Upper lobe of left lung (tissue), 4 donors: ENCODE measurements at regions not wholly inside any gene's neighbourhood (a gene's known extent, or its start where the extent isn't known, plus 50 kb on each side); places are given as distances from the start of the nearest gene placed in this dataset.

ENCODE experiments used
- POLR2A ChIP-seq, 4 donors: fragments of 450-650 bp; IDR thresholded peaks; one replicate each; pipeline ENCODE4 v1.5.1; 2016 to 2017; ENCODE audit warnings: antibody characterized with exemption in 4 of 4, mild to moderate bottlenecking in 2 of 4
- POLR2AphosphoS5 ChIP-seq, 2 donors: sonication (generic); formaldehyde crosslinking; IDR thresholded peaks; one replicate each; pipeline ENCODE4 v1.5.1; 2017; ENCODE audit warnings: antibody characterized with exemption in 2 of 2
- TF ChIP-seq, protein P1 (sequence below), 6 experiments: fragments of 450-650 bp in 4 of 6; fragments of 200-600 bp in 2 of 6; sonication (generic) in 2 of 6; IDR thresholded peaks; one replicate each; pipeline ENCODE4 v1.5.1; 2016 to 2019; ENCODE audit warnings: antibody characterized with exemption in 6 of 6

DNA sequence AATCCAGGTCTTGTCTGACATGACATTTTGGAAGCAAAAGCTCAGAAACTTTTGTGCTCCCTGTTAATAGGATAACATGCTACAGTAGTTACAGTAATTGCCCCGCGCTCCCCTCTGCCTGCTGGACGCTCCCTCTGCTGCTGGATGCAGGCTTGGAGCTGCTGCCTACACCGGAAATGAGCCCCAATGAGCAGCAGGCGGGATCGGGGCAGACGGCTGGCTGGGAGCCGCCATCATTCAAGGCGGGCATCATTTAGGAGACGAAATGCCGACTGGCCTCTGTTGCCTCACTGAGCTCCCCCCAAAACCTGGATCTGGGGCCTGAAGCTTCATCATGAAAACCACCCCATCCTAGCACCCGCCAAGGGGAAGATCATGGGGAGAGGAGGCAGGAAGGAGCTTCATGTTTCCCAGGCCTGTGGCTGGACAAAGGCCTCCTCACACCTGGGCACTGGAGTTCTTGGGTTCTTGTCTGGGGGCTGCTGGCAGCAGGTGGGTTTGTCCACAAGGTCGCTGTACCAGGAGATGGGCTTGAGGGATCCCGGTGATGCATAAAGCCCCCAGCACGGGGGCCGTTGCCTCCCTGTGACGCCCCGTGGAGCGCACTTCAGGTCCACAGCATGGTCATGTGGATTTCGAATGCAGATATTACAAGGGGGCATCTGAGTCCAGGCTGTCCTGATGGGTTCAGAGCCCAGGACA is 664.3 kb downstream of the BRD1 start:
- TF ChIP-seq POLR2AphosphoS5 (IDR thresholded peaks at IDR 0.05), result no peak
- TF ChIP-seq, protein P1, sequence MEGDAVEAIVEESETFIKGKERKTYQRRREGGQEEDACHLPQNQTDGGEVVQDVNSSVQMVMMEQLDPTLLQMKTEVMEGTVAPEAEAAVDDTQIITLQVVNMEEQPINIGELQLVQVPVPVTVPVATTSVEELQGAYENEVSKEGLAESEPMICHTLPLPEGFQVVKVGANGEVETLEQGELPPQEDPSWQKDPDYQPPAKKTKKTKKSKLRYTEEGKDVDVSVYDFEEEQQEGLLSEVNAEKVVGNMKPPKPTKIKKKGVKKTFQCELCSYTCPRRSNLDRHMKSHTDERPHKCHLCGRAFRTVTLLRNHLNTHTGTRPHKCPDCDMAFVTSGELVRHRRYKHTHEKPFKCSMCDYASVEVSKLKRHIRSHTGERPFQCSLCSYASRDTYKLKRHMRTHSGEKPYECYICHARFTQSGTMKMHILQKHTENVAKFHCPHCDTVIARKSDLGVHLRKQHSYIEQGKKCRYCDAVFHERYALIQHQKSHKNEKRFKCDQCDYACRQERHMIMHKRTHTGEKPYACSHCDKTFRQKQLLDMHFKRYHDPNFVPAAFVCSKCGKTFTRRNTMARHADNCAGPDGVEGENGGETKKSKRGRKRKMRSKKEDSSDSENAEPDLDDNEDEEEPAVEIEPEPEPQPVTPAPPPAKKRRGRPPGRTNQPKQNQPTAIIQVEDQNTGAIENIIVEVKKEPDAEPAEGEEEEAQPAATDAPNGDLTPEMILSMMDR (IDR thresholded peaks at IDR 0.05), result no peak
- no peak for TF ChIP-seq POLR2A (IDR thresholded peaks at IDR 0.05)
